Thoracic aorta (tissue), 2 donors: ENCODE measurements at regions not wholly inside any gene's neighbourhood (a gene's known extent, or its start where the extent isn't known, plus 50 kb on each side); places are given as distances from the start of the nearest gene placed in this dataset.

Source experiments
- ATAC-seq: fragments of 150-250 bp; one replicate; pipeline ENCODE4 v1.8.0; 2017; ENCODE audit warnings: low read depth; ENCODE audit not compliant: insufficient number of reproducible peaks, low FRiP score
- DNase-seq: peaks from one replicate; pipeline ENCODE4 v3.0.0-alpha.2; 2020; ENCODE audit warnings: low spot score
- H3K27ac ChIP-seq, 2 donors: fragments of 200-600 bp; sonication (generic); 1 replicate in 1 of 2; 2 replicates in 1 of 2; pipeline ENCODE4 v1.5.1; 2016; ENCODE audit warnings: mild to moderate bottlenecking in 2 of 2, moderate library complexity in 2 of 2
- H3K27me3 ChIP-seq: fragments of 200-600 bp; sonication (generic); replicated peaks from 2 replicates; pipeline ENCODE4 v1.6.0; 2016; ENCODE audit warnings: mild to moderate bottlenecking; ENCODE audit not compliant: insufficient read depth
- H3K36me3 ChIP-seq: fragments of 200-600 bp; sonication (generic); one replicate; pipeline ENCODE4 v1.5.1; 2016
- H3K4me1 ChIP-seq, 2 donors: fragments of 200-600 bp; sonication (generic); 1 replicate in 1 of 2; 2 replicates in 1 of 2; pipeline versions ENCODE4 v1.5.1 to v1.6.0; 2016; ENCODE audit warnings: low read depth in 2 of 2, mild to moderate bottlenecking in 1 of 2; ENCODE audit not compliant: control insufficient read depth in 1 of 2
- H3K4me3 ChIP-seq: fragments of 200-600 bp; sonication (generic); 2 replicates; pipeline ENCODE4 v1.5.1; 2016; ENCODE audit warnings: mild to moderate bottlenecking
- H3K9me3 ChIP-seq: fragments of 200-600 bp; sonication (generic); 2 replicates; pipeline ENCODE4 v1.5.1; 2016
- TF ChIP-seq, protein P1 (sequence below): fragments of 200-600 bp; sonication (generic); IDR thresholded peaks from one replicate; pipeline ENCODE4 v1.5.1; 2019; ENCODE audit warnings: antibody characterized with exemption

DNA sequence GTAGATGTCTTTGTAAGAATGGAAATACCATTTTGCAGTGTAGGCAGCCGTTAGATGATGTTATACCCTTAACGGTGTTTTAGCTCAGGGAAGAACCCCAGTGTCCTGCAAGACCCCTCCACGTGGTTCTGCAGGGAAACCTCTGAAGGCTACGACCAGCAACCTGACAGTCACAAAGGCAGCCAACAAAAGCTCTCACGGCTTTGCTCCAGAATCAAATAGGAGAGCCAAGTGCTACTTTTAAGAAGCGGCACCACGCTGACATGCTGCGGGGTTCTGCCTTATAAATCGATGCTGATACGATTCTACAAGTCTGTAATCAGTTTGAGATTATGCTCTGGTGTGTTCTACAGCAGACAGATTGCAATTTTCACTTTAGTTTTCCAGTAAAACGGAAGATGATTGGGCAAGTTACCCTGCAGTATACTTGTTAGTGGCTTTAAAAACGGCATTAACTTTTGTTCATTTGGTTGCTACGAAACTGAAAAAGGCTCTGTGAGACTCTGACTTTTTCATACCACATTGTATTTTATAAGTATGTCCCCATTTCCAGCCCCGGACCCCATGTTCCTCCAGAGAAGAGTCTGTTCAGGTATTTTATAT lies 312.9 kb downstream of the SAMD5 start:
- no peaks in the 10 kb centered on the region for H3K27me3 ChIP-seq
- ATAC-seq (no peak), DNase-seq (no peak)
- no peaks in the 10 kb centered on the region for H3K4me1 ChIP-seq
- H3K27ac ChIP-seq: no peak overlapping the region
- no peaks in the 10 kb centered on the region for H3K36me3 ChIP-seq
- TF ChIP-seq, protein P1, sequence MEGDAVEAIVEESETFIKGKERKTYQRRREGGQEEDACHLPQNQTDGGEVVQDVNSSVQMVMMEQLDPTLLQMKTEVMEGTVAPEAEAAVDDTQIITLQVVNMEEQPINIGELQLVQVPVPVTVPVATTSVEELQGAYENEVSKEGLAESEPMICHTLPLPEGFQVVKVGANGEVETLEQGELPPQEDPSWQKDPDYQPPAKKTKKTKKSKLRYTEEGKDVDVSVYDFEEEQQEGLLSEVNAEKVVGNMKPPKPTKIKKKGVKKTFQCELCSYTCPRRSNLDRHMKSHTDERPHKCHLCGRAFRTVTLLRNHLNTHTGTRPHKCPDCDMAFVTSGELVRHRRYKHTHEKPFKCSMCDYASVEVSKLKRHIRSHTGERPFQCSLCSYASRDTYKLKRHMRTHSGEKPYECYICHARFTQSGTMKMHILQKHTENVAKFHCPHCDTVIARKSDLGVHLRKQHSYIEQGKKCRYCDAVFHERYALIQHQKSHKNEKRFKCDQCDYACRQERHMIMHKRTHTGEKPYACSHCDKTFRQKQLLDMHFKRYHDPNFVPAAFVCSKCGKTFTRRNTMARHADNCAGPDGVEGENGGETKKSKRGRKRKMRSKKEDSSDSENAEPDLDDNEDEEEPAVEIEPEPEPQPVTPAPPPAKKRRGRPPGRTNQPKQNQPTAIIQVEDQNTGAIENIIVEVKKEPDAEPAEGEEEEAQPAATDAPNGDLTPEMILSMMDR: no peak
- H3K4me3 ChIP-seq: no peak overlapping the region
- no peaks in the 10 kb centered on the region for H3K9me3 ChIP-seq

DNA sequence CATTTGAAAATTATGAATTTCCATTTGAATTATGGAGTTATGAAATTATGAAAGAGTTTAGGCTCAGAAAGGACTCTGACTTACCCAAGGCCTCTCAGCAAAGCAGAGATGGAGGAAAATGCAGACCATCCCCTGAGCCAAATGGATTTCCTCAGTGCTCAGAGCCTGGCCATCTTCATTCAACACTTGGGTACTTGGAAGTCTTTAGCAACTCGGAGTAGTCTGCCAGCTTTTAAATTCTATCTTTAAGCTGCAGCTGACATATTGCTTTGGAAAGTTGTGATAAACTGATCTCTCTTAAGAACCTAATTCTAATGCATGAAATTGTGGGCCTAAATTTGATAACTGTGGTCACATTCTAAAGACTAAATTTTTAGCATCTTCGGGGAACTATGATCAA lies 315.4 kb downstream of the SAMD5 start:
- H3K27ac ChIP-seq: no peak overlapping the region
- H3K27me3 ChIP-seq: no peaks in the 10 kb centered on the region
- ATAC-seq: no peak
- H3K9me3 ChIP-seq: no peaks in the 10 kb centered on the region
- DNase-seq: no peak
- TF ChIP-seq, protein P1: no peak
- no peaks in the 10 kb centered on the region for H3K4me1 ChIP-seq
- no peak overlapping the region for H3K4me3 ChIP-seq
- no peaks in the 10 kb centered on the region for H3K36me3 ChIP-seq

DNA sequence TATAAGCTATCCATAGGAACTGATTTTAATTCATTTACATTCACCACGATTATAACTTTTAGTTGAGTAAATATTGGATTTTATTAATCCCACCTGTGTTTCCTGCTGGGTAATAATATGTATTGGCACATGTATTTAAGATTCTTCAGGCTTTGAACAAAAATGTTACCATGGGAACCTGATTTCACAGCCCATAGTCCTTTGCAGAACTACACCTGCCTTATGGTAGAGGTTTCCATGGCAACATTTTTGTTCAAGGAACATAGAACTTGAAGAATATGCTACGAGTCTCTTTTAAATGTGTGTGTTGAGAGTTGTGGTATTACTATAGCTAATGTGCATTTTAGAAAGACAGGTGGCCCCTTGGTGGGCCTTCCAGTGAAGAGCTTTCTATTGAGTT lies 317.4 kb downstream of the SAMD5 start:
- ATAC-seq (no peak), DNase-seq (no peak)
- no peak overlapping the region for H3K27ac ChIP-seq
- no peaks in the 10 kb centered on the region for H3K27me3 ChIP-seq
- H3K36me3 ChIP-seq: no peaks in the 10 kb centered on the region
- TF ChIP-seq, protein P1: no peak
- H3K4me3 ChIP-seq: no peak overlapping the region
- H3K4me1 ChIP-seq: no peaks in the 10 kb centered on the region
- H3K9me3 ChIP-seq: no peaks in the 10 kb centered on the region

DNA sequence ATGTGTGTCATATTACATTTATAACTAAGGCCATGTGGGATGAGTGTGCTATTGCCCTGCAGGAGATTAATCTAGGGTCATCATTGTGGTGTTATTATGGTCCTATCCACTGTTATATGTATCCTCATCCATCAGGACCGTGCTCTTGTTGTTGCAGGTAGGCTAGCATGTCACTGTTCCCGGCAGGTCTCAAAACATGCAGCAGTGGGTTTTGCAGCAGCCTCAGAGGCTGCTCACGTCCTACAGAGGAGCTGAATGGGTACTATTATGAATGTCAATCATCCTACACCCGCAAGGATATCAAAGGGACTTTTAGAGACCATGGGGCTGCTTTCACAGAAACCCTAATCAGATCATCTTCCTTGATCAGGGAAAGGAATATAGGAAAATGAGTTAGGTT lies 318.2 kb downstream of the SAMD5 start:
- Histone ChIP-seq H3K36me3 (no peaks in the 10 kb centered on the region), H3K4me3 (no peak overlapping the region), H3K4me1 (no peaks in the 10 kb centered on the region), H3K27ac (no peak overlapping the region), H3K27me3 (no peaks in the 10 kb centered on the region), H3K9me3 (no peaks in the 10 kb centered on the region)
- DNase-seq: no peak
- no peak for ATAC-seq
- TF ChIP-seq, protein P1: no peak

DNA sequence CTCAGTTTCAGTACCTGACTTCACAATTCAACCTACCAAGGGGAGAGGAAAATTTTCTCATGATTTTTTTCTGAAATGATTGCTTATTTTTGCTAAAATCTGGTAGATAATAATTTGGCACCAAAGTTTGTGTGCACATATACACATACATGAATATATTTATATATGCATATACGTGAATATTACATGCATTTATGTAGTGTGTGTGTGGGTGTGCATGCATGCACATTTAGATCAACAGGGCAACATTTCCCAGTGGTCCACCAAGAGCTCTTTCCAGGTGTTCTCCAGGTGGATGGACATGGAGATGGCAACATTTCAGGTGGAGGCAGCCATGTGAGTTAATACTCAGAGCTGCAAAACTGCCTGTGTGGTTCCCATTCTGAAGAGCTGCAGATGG lies 320.9 kb downstream of the SAMD5 start:
- Histone ChIP-seq H3K9me3 (no peaks in the 10 kb centered on the region), H3K4me1 (no peaks in the 10 kb centered on the region), H3K27ac (no peak overlapping the region), H3K36me3 (no peaks in the 10 kb centered on the region), H3K4me3 (no peak overlapping the region), H3K27me3 (no peaks in the 10 kb centered on the region)
- TF ChIP-seq, protein P1: no peak
- no peak for ATAC-seq
- no peak for DNase-seq
